SH-SY5Y (cell line): ENCODE measurements at regions not wholly inside any gene's neighbourhood (a gene's known extent, or its start where the extent isn't known, plus 50 kb on each side); places are given as distances from the start of the nearest gene placed in this dataset.

Experiments used
- GATA2 ChIP-seq: IDR thresholded peaks from 2 replicates; pipeline ENCODE4 v1.6.1; 2011; ENCODE audit warnings: mild to moderate bottlenecking, low read depth, low read length
- GATA3 ChIP-seq: IDR thresholded peaks from 2 replicates; pipeline ENCODE4 v1.6.1; 2011; ENCODE audit warnings: low read depth, mild to moderate bottlenecking, low read length, moderate library complexity

DNA sequence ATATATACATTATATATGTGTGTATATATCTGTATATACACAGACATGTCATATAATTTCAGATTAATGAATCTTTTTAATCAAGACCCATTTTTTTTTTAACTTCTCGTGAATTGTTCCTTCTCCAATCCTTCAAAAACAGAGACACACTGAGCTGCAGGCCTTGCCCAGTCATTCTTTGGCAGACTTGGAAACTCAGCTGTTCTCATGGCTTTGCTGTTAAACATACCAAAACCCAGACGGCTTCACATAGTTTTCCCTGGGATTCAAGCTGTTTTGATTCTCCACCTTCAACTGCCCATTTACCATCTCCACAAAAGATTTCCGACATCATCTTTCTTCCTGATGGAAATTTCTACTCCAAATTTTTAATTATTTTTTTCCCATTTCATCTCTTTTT is 148.7 kb downstream of the KCNJ2 start:
- no peak for TF ChIP-seq GATA2
- no peak for TF ChIP-seq GATA3
